DND-41 (cell line): ENCODE measurements at regions not wholly inside any gene's neighbourhood (a gene's known extent, or its start where the extent isn't known, plus 50 kb on each side); places are given as distances from the start of the nearest gene placed in this dataset.

Source experiments
- ATAC-seq: fragments of 200-7000 bp; cut with Tn5 transposase; 3 replicates; pipeline ENCODE4 v1.9.1; 2021; ENCODE audit warnings: low read depth; ENCODE audit not compliant: insufficient read depth
- DNase-seq: peaks from one replicate; pipeline ENCODE4 v3.0.0-alpha.2; 2020
- H2AFZ ChIP-seq: 2 replicates; pipeline ENCODE4 v1.6.0; 2012; ENCODE audit warnings: low read depth, low read length
- H3K27ac ChIP-seq: 2 replicates; pipeline ENCODE4 v1.5.1; 2012; ENCODE audit warnings: low read length, inconsistent platforms
- H3K27me3 ChIP-seq: fragments of 200-600 bp; sonication (generic); 2 replicates; pipeline ENCODE4 v1.6.0; 2012; ENCODE audit warnings: low read length, mild to moderate bottlenecking, inconsistent platforms; ENCODE audit not compliant: insufficient read depth, poor library complexity
- H3K36me3 ChIP-seq: 2 replicates; pipeline ENCODE4 v1.5.1; 2012; ENCODE audit warnings: low read length, inconsistent platforms; ENCODE audit not compliant: insufficient read depth
- H3K4me1 ChIP-seq: 2 replicates; pipeline ENCODE4 v1.5.1; 2012; ENCODE audit warnings: mild to moderate bottlenecking, low read length; ENCODE audit not compliant: insufficient read depth
- H3K4me2 ChIP-seq: 2 replicates; pipeline ENCODE4 v1.6.0; 2012; ENCODE audit warnings: mild to moderate bottlenecking, moderate library complexity, low read length, inconsistent platforms; ENCODE audit not compliant: insufficient read depth
- H3K4me3 ChIP-seq, 2 experiments: fragments of 200-600 bp in 1 of 2; shearing (Covaris generic) in 1 of 2; 2 replicates each; pipeline ENCODE4 v1.5.1; 2012 to 2016; ENCODE audit warnings: inconsistent platforms in 2 of 2, low read length in 2 of 2, mild to moderate bottlenecking in 2 of 2, low read depth in 1 of 2, moderate library complexity in 1 of 2
- H3K79me2 ChIP-seq: 2 replicates; pipeline ENCODE4 v1.6.0; 2012; ENCODE audit warnings: low read length, inconsistent platforms; ENCODE audit not compliant: insufficient read depth
- H3K9ac ChIP-seq: 2 replicates; pipeline ENCODE4 v1.6.0; 2012; ENCODE audit warnings: low read depth, mild to moderate bottlenecking, inconsistent platforms, low read length, moderate library complexity
- H3K9me3 ChIP-seq: 2 replicates; pipeline ENCODE4 v1.5.1; 2012; ENCODE audit warnings: low read length, moderate library complexity, mild to moderate bottlenecking, inconsistent platforms; ENCODE audit not compliant: insufficient read depth, severe bottlenecking
- H4K20me1 ChIP-seq: 2 replicates; pipeline ENCODE4 v1.6.0; 2012; ENCODE audit warnings: low read length; ENCODE audit not compliant: insufficient read depth
- EZH2 ChIP-seq: IDR thresholded peaks from 3 replicates; pipeline ENCODE4 v1.6.1; 2012; ENCODE audit warnings: borderline replicate concordance, low read depth, mild to moderate bottlenecking, moderate library complexity, low read length, inconsistent platforms; ENCODE audit not compliant: severe bottlenecking
- TF ChIP-seq, protein P1 (sequence below): IDR thresholded peaks from 2 replicates; pipeline ENCODE4 v1.5.1; 2012; ENCODE audit warnings: borderline replicate concordance, low read length, moderate library complexity, mild to moderate bottlenecking; ENCODE audit not compliant: poor library complexity, severe bottlenecking; ENCODE audit errors: extremely low read depth

- no peaks in the 10 kb centered on the region; the same call in 1 of the 2 replicates for H4K20me1 ChIP-seq
- H3K79me2 ChIP-seq, result no peaks in the 10 kb centered on the region
- TF ChIP-seq EZH2, result no peak
- TF ChIP-seq, protein P1, sequence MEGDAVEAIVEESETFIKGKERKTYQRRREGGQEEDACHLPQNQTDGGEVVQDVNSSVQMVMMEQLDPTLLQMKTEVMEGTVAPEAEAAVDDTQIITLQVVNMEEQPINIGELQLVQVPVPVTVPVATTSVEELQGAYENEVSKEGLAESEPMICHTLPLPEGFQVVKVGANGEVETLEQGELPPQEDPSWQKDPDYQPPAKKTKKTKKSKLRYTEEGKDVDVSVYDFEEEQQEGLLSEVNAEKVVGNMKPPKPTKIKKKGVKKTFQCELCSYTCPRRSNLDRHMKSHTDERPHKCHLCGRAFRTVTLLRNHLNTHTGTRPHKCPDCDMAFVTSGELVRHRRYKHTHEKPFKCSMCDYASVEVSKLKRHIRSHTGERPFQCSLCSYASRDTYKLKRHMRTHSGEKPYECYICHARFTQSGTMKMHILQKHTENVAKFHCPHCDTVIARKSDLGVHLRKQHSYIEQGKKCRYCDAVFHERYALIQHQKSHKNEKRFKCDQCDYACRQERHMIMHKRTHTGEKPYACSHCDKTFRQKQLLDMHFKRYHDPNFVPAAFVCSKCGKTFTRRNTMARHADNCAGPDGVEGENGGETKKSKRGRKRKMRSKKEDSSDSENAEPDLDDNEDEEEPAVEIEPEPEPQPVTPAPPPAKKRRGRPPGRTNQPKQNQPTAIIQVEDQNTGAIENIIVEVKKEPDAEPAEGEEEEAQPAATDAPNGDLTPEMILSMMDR, result no peak
- H3K4me1 ChIP-seq, result no peaks in the 10 kb centered on the region
- H3K27me3 ChIP-seq, result peaks cover 4% of the 10 kb centered on the region
- no peak overlapping the region for H3K9ac ChIP-seq
- H3K4me3 ChIP-seq, result no peak overlapping the region
- ATAC-seq (no peak), DNase-seq (no peak)
- H2AFZ ChIP-seq, result no peak overlapping the region
- no peak overlapping the region for H3K27ac ChIP-seq
- H3K36me3 ChIP-seq, result no peaks in the 10 kb centered on the region
- no peaks in the 10 kb centered on the region for H3K9me3 ChIP-seq
- no peak overlapping the region for H3K4me2 ChIP-seq
Observed at GRCh38 chr6:56807989-56808337, 146.9 kb upstream of the BEND6 start.

GRCh38 chr6:56807326-56807988, 147.4 kb upstream of the BEND6 start:
- no peak overlapping the region for H3K9ac ChIP-seq
- H4K20me1 ChIP-seq, result no peaks in the 10 kb centered on the region; the same call in 1 of the 2 replicates
- TF ChIP-seq, protein P1, result no peak
- no peak for TF ChIP-seq EZH2
- no peak overlapping the region for H2AFZ ChIP-seq
- H3K79me2 ChIP-seq, result no peaks in the 10 kb centered on the region
- no peaks in the 10 kb centered on the region for H3K9me3 ChIP-seq
- H3K27ac ChIP-seq, result no peak overlapping the region
- ATAC-seq (no peak), DNase-seq (no peak)
- H3K36me3 ChIP-seq, result no peaks in the 10 kb centered on the region
- peaks cover 4% of the 10 kb centered on the region for H3K27me3 ChIP-seq
- H3K4me3 ChIP-seq, result no peak overlapping the region
- no peaks in the 10 kb centered on the region for H3K4me1 ChIP-seq
- H3K4me2 ChIP-seq, result no peak overlapping the region

DNA sequence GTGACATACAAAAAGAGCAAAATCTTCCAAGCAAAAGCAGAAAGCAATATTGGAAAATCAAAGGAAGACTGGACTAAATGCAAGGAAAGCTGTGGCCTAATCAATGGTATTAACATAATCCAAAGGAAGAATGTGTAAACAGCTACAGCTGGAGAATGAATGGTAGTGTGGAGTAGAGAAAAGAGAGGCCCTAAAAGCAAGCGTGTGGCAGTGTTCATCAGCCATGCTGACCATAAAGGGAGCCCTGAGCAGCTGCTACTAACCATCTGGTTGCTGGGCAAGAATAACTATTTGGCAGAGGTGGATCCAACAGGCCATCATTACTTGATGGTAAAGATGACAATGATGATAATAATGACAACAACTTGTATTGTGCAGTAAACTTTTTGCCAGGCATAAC, 148.5 kb upstream of the BEND6 start:
- TF ChIP-seq EZH2, result no peak
- Histone ChIP-seq H3K27ac (no peak overlapping the region), H3K9me3 (no peaks in the 10 kb centered on the region), H3K9ac (no peak overlapping the region), H3K36me3 (no peaks in the 10 kb centered on the region), H3K27me3 (peaks cover 4% of the 10 kb centered on the region), H3K4me2 (no peak overlapping the region), H3K4me3 (no peak overlapping the region), H4K20me1 (no peaks in the 10 kb centered on the region; the same call in 1 of the 2 replicates), H3K79me2 (no peaks in the 10 kb centered on the region), H3K4me1 (no peaks in the 10 kb centered on the region), H2AFZ (no peak overlapping the region)
- ATAC-seq (no peak), DNase-seq (no peak)

- H3K27me3 ChIP-seq, result peaks cover 4% of the 10 kb centered on the region
- H3K79me2 ChIP-seq, result no peaks in the 10 kb centered on the region
- H3K4me2 ChIP-seq, result no peak overlapping the region
- no peak for TF ChIP-seq EZH2
- TF ChIP-seq, protein P1, result no peak
- no peaks in the 10 kb centered on the region for H3K9me3 ChIP-seq
- no peaks in the 10 kb centered on the region; the same call in 1 of the 2 replicates for H4K20me1 ChIP-seq
- H3K9ac ChIP-seq, result no peak overlapping the region
- DNase-seq, result no peak
- no peaks in the 10 kb centered on the region for H3K4me1 ChIP-seq
- no peak overlapping the region for H2AFZ ChIP-seq
- no peak for ATAC-seq
- no peaks in the 10 kb centered on the region for H3K36me3 ChIP-seq
- H3K4me3 ChIP-seq, result no peak overlapping the region
- no peak overlapping the region for H3K27ac ChIP-seq
Observed at GRCh38 chr6:56804996-56805395, 149.9 kb upstream of the BEND6 start.
